Progenitor cell of endocrine pancreas (in vitro differentiated cells): ENCODE measurements at regions not wholly inside any gene's neighbourhood (a gene's known extent, or its start where the extent isn't known, plus 50 kb on each side); places are given as distances from the start of the nearest gene placed in this dataset.

Experiments
- DNase-seq: peaks from one replicate; pipeline ENCODE4 v3.0.0; 2021; ENCODE audit warnings: low spot score; ENCODE audit not compliant: unreplicated experiment
- H3K27ac Mint-ChIP-seq: 2 replicates; pipeline ENCODE4 v1.8.0; 2021; ENCODE audit warnings: mild to moderate bottlenecking, moderate library complexity, mixed read lengths
- H3K27me3 Mint-ChIP-seq: 2 replicates; pipeline ENCODE4 v1.8.0; 2021; ENCODE audit warnings: mixed read lengths
- H3K36me3 Mint-ChIP-seq: 2 replicates; pipeline ENCODE4 v1.8.0; 2022; ENCODE audit warnings: mixed read lengths; ENCODE audit not compliant: insufficient read depth
- H3K4me1 Mint-ChIP-seq: 2 replicates; pipeline ENCODE4 v1.8.0; 2021; ENCODE audit warnings: low read depth, mixed read lengths
- H3K4me3 Mint-ChIP-seq: 2 replicates; pipeline ENCODE4 v1.8.0; 2021; ENCODE audit warnings: low read depth, mild to moderate bottlenecking, moderate library complexity, mixed read lengths
- H3K9me3 Mint-ChIP-seq: 2 replicates; pipeline ENCODE4 v1.8.0; 2021; ENCODE audit warnings: low read depth, mixed read lengths
- TF ChIP-seq, protein P1 (sequence below): fragments of 200-600 bp; sonication (generic); IDR thresholded peaks from one replicate; pipeline ENCODE4 v1.5.0; 2021; ENCODE audit warnings: antibody characterized with exemption, mild to moderate bottlenecking; ENCODE audit not compliant: unreplicated experiment

DNA sequence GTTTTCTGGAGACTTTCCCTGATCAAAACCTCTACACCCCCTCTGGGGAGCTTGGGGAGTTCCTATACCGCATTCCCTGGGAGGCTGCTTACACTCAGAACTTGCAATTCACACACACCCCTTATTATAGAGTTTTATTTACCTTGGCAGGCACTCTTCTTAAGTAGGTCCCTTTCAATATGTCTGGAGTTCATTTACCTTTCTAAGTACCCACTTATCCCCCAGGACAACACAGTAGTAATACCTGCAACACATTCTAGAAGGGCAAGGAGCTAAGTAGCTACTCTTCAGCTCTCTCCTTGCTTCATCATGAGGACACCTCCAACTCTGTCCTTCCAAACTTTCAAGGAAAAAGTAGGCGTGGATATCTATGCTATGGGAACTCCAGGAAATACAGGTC, 127.8 kb upstream of the ANO3 start:
- H3K27ac Mint-ChIP-seq: no peak overlapping the region
- no peaks in the 10 kb centered on the region for H3K9me3 Mint-ChIP-seq

DNA sequence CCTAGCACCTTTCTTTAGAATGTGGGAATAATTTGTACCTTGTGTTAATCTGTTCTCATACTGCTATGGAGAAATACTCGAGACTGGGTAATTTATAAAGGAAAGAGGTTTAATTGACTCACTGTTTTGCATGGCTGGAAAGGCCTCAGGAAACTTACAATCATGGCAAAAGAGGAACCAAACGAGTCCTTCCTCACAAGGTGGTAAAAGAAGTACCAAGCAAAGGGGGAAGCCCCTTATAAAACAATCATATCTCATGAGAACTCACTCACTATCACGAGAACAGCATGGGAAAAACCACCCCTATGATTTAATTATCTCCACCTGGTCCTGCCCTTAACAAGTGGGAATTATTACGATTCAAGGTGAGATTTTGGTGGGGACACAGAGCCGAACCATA, 127.1 kb upstream of the ANO3 start:
- no peak for DNase-seq
- no peaks in the 10 kb centered on the region for H3K4me1 Mint-ChIP-seq
- no peaks in the 10 kb centered on the region for H3K36me3 Mint-ChIP-seq
- no peak overlapping the region for H3K27ac Mint-ChIP-seq
- H3K4me3 Mint-ChIP-seq: no peak overlapping the region
- TF ChIP-seq, protein P1, sequence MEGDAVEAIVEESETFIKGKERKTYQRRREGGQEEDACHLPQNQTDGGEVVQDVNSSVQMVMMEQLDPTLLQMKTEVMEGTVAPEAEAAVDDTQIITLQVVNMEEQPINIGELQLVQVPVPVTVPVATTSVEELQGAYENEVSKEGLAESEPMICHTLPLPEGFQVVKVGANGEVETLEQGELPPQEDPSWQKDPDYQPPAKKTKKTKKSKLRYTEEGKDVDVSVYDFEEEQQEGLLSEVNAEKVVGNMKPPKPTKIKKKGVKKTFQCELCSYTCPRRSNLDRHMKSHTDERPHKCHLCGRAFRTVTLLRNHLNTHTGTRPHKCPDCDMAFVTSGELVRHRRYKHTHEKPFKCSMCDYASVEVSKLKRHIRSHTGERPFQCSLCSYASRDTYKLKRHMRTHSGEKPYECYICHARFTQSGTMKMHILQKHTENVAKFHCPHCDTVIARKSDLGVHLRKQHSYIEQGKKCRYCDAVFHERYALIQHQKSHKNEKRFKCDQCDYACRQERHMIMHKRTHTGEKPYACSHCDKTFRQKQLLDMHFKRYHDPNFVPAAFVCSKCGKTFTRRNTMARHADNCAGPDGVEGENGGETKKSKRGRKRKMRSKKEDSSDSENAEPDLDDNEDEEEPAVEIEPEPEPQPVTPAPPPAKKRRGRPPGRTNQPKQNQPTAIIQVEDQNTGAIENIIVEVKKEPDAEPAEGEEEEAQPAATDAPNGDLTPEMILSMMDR: no peak
- peaks cover 1% of the 10 kb centered on the region for H3K9me3 Mint-ChIP-seq
- no peaks in the 10 kb centered on the region for H3K27me3 Mint-ChIP-seq

More for the DNA sequence above, 127.8 kb upstream of the ANO3 start:
- no peak overlapping the region for H3K4me3 Mint-ChIP-seq
- TF ChIP-seq, protein P1: no peak
- H3K27me3 Mint-ChIP-seq: no peaks in the 10 kb centered on the region
- DNase-seq: no peak
- H3K4me1 Mint-ChIP-seq: no peaks in the 10 kb centered on the region
- no peaks in the 10 kb centered on the region for H3K36me3 Mint-ChIP-seq

DNA sequence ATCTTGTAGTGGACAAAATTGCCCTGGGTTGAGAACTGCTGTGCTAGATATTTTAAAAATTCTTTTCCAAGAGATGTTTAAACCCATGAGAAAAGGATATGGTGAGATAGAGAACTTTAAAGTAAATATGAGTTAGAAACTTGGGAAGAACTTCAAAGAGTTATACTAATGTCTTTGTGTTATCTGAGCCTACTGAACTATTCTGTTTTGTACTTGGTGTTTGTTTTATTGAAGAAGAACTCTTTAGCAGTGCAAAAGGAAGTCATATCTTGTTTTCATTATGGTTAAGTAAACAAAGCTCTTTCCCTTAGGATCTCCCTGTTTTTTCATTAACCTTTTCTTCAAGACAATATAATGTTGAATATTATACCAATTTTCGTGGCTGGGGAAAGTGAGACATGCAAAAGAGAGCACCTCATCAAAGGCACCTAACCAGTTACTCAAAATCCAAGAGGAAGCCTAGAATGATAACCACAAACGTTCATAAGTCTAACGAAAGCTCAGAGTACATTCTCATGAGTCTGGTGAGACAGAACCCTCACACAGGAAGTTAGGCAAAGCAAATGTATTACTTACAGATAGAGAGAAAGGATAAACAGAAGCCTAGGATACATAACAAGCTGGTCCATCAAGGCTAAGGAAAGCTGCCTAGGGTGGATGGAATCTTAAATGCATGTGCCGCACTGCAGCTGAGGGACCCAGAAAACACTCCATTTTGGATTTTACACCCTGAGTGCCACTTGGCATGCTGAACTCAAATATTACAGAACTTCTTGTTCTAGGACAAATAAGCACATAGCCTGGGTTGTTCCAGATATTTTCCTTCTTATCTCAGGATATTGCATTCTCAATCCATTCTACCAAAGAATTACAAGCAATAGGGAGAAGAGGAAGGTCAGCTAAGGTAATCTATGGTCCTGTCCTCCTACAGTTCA, 112.5 kb upstream of the ANO3 start:
- Mint-ChIP-seq H3K27me3 (no peaks in the 10 kb centered on the region), H3K27ac (no peak overlapping the region), H3K4me3 (no peak overlapping the region), H3K36me3 (no peaks in the 10 kb centered on the region), H3K9me3 (no peaks in the 10 kb centered on the region), H3K4me1 (no peaks in the 10 kb centered on the region)
- TF ChIP-seq, protein P1: no peak
- DNase-seq: no peak

DNA sequence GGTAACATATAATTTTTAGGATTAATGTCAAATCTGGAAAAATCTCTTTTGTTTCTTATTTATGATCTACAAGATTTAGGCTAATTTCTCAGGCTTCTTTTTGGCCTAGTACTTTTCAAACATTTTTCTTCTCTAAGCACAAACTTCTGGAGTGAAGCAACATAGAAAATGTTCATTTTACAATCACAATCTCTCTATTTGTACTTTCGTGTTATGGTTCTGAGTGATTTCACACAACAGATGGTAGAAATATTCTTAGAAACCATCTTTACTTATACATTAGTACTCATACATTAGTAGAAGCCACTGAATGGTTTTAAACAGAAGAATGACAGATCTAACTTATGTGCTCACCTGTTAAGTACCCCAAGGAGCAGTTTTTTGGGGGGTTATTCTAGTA, 106.3 kb upstream of the ANO3 start:
- H3K4me1 Mint-ChIP-seq: no peaks in the 10 kb centered on the region
- TF ChIP-seq, protein P1: no peak
- H3K27ac Mint-ChIP-seq: no peak overlapping the region
- no peak overlapping the region for H3K4me3 Mint-ChIP-seq
- H3K36me3 Mint-ChIP-seq: no peaks in the 10 kb centered on the region
- no peaks in the 10 kb centered on the region for H3K9me3 Mint-ChIP-seq
- H3K27me3 Mint-ChIP-seq: no peaks in the 10 kb centered on the region
- no peak for DNase-seq

DNA sequence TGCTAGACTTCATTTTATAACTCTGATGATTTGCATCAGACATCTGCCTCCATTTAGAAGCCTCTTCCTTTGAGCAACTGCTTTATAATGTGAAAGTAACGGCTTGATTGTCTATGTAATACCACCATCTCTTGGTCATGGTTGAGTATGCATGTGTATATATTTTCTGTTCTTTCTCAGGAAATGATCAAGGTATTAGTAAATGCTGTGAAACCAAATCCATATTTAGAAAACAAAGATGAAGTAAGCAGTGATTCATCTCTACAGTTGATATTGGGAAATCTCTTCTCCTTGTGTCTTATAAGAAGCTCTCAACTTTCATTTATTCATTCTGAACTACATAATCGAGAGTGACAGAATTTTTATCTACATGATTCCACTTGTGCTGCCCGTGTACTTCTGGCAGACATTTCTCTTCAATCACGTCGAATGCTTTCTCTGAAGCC, 104.6 kb upstream of the ANO3 start:
- no peaks in the 10 kb centered on the region for H3K9me3 Mint-ChIP-seq
- TF ChIP-seq, protein P1: peak; percentile 57
- no peak overlapping the region for H3K4me3 Mint-ChIP-seq
- no peak overlapping the region for H3K27ac Mint-ChIP-seq
- H3K4me1 Mint-ChIP-seq: no peaks in the 10 kb centered on the region
- no peaks in the 10 kb centered on the region for H3K36me3 Mint-ChIP-seq
- H3K27me3 Mint-ChIP-seq: no peaks in the 10 kb centered on the region
- no peak for DNase-seq
